H1 (cell line): ENCODE measurements at regions not wholly inside any gene's neighbourhood (a gene's known extent, or its start where the extent isn't known, plus 50 kb on each side); places are given as distances from the start of the nearest gene placed in this dataset.

Experiments used
- TF ChIP-seq, protein P1 (sequence below): IDR thresholded peaks from 2 replicates; pipeline ENCODE4 v1.6.1; 2012; ENCODE audit warnings: low read length, inconsistent platforms

DNA sequence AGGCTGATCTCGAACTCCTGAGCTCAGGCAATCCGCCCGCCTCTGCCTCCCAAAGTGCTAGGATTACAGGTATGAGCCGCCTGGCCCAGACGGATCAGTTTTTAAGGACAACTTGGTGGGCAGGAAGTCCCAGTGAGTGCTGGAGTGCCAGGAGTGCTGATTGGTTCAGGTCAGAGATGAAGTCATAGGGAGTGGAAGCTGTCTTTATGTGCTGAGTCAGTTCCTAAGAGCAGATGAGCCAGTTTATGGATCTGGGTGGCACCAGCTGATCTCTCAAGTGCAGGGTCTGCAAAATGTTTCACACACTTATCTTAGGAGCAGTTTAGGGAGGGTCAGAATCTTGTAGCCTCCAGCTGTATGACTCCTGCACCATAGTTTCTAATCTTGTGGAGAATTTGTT lies 292.1 kb upstream of the ELAVL2 start (continued):
- TF ChIP-seq, protein P1, sequence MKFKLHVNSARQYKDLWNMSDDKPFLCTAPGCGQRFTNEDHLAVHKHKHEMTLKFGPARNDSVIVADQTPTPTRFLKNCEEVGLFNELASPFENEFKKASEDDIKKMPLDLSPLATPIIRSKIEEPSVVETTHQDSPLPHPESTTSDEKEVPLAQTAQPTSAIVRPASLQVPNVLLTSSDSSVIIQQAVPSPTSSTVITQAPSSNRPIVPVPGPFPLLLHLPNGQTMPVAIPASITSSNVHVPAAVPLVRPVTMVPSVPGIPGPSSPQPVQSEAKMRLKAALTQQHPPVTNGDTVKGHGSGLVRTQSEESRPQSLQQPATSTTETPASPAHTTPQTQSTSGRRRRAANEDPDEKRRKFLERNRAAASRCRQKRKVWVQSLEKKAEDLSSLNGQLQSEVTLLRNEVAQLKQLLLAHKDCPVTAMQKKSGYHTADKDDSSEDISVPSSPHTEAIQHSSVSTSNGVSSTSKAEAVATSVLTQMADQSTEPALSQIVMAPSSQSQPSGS = no peak
